GOT3 (cell line): ENCODE measurements at regions not wholly inside any gene's neighbourhood (a gene's known extent, or its start where the extent isn't known, plus 50 kb on each side); places are given as distances from the start of the nearest gene placed in this dataset.

Experiments used
- DNase-seq: peaks from one replicate; lab custom pipeline; 2025; ENCODE audit warnings: mixed read lengths; lab: John Stamatoyannopoulos, UW

DNA sequence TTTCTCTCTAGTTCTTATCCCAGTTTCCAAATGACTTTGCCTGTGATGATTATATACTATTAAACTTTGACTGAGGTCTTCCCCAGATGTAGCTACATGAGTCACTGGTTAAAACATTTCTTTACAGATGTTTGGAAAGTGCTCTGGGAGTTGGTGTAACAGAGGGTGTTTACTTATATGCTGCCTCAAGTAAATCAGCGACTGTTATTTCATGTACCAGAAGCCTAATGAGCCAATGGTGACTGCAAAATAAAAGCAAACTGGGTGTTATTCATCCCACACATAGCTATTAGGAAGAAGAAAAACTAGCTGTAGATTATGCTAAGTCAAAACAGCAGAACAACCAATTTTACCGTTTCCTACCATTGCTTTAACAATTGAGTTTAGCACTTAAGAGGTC is 929.7 kb upstream of the SEMA6A start:
- no peak for DNase-seq

DNA sequence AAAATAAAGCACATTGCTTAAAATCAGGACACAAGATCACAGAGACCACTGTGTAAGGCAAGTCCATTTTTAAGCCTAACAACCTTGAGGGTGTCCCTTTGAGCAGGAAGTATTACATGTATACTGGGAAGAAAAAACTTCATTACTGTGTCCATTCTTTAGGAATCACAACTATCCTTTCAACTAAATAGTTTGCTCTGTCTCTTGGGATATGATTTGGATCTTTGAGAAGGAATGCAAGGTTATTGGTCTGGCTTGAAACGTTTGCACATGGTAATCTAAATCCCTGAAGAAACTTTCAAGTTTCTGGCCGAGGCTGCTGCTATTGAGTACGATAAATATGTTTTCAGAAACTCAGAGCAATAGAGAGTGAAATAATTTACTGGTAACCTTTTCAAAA is 923.0 kb upstream of the SEMA6A start:
- no peak for DNase-seq

- DNase-seq = no peak
Measured at GRCh38 chr5:117496801-117497200, 922.2 kb upstream of the SEMA6A start.

DNA sequence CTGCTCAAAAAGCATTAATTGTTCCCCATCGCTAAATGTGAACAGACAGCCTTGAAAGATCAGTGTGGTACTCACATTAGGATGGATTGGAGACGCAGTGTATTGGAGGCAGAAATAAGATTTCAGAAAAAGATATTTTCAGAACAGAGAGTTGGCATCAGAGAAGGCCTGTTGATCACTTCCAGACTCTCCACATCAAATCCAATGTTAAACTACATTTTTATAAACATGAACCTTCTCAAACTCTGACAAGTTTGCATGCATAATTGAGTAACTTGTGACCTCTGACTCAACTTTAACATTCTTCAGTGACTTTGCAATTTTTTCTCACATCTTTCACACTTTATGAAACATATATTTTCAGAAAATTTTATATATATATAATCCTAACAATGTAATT is 919.6 kb upstream of the SEMA6A start:
- no peak for DNase-seq

DNA sequence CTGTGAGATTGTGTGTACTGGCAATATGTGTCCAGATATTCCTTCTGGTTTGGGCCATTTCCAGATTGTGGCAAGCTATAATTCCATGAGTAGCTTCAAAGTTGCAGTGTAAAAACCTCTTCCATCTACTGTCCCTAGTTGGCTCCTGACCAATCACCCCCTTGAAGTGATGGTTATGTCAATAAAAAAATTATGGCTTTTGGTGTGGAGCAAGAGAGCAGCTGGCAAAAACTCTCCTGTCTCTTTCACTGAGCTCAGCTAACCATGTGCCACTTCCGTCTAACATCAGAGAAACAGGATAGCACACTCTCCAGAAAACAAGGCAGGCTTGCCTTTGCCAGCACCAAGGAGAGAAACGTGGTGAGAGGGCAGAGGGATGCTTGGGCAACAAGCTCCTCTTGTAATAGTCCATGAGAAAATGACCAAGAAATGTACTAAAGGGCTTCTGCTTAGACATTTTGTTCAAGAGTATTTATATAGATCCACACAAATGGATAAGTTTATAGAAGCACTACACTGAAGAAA is 914.4 kb upstream of the SEMA6A start:
- DNase-seq = no peak

DNA sequence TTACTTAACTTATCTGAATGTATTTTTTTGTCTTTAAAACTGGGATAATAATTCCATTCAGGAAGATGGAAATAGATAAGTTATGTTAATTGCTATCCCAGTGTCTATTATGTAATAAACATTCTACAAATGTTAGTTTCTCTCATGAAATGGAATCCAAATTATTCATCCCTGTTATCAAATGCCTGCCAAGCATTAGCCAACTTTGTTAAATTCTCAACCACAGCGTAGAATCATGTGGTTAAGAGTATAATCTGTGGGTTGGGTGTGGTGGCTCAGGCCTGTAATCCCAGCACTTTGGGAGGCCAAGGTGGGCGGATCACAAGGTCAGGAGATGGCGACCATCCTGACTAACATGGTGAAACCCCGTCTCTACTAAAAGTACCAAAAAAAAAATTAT is 912.9 kb upstream of the SEMA6A start:
- DNase-seq = no peak

GRCh38 chr5:117486879-117487391 is 912.3 kb upstream of the SEMA6A start:
- no peak for DNase-seq

DNA sequence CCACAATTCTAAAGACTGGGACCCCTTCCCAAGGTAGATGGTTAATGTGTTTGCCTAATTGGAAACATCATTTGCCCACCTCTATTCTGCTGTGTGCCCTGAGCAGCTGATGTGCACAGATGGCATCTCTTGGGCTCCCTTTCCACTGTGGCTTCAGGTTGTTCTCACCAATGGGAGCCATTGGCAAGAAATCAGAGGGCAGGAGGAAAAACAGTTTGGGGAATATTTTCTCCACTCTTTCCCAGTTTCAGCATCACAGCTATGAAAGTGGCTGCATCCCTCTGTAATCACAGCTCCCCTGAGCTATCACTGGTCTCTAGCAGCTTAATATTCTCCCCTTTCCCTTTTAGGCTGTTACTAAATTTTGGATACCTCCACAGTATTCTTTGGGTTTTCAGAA is 911.6 kb upstream of the SEMA6A start:
- DNase-seq = no peak

- DNase-seq = no peak
Measured at GRCh38 chr5:117475919-117476318, 901.3 kb upstream of the SEMA6A start.

GRCh38 chr5:117473165-117473564 is 898.5 kb upstream of the SEMA6A start:
- no peak for DNase-seq

DNA sequence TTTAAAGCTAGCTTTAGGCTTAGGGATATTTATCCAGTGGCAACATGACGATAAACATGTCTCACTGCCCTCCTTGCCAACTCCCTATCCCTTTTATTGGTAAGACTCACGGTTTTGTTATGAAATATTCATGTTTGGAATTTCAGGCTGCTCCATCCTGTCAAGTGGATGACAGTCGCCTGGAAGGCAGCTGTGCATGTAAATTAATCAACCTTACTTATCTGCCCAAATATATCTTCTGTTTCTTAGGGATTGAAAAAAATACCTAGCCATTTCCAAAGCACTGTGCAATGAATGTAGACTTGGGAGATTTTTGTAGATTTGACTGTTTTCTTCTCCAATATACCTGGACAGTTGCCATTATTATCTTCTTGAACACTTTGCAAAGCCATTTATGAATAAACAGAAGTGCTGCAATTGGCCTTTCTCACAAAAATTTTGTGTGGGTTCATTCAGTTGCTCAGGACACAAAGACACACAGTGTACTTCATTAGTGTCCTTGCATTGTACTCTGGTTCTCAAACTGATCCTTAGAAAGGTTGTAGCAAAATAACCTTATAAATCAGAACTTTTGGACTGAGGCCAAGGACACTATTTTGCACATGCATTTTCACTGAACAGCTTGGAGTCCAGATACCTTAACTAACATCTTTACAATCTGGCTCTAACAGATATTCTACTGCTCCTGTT is 889.4 kb upstream of the SEMA6A start:
- DNase-seq = no peak

DNA sequence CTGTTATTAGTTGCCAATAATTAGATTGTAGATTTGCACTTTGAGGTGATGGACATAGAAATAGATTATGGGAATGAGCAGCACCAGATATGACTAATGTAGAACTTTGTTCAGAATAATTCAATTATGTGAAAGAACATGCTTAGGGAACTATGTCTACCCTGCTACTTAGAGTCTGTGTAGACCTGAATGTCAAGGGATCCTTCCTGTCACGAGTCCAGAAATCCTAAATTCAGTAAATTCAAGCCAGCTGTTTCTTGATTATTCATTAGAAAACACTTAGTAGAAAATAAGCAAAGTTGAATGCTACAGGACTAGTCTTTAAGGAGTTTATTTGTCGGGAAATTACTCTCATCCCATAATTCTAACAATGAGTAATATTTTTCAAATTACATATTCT is 887.3 kb upstream of the SEMA6A start:
- DNase-seq = no peak

DNA sequence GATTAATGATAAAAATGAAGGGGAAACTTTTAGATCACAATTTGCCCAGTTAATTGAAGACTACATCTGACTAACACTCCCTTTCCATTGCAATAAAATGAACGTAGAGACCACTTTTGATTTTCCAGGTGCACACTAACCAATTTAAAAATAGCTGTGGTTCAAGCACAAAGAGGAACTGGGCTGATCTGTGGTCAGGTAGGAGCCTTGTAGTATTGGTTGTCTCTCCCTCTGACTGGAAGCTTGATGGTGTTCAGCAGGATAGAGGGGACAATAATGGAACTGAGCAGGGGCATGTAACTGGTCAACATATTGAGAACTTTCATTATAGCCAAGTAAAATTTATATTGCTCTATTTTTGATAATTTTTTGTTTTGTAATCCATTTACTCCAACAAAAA is 886.8 kb upstream of the SEMA6A start:
- no peak for DNase-seq

- DNase-seq = no peak
Measured at GRCh38 chr5:117457656-117458055, 883.0 kb upstream of the SEMA6A start.

DNA sequence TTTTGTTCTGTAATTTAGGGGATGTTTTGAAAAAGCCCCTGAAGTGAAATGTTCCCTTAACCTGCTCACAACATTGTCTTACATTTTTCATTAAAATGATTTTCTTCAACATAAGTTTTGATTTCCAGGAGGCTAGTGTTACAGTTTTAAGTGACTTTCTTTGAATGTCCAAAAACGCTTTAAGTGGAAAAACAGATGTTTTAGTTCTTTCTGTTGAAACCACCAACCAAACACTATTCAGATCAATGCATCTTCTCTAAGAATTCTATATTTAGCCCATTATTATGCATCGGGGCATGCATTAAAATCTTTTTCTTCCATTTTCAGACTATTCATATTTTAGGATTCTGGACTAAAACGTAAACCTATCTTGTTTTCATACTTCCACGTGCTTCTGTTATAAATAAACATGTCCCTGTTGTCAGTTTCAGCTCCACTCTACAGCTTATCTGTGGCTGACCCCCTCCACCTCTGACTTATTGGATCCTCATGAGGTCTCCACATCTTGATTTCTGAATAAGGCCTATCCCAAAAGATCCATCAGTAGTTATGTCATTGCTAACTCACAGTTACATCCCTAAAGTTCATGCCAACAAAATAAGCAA is 882.3 kb upstream of the SEMA6A start:
- no peak for DNase-seq

- no peak for DNase-seq
Measured at GRCh38 chr5:117455236-117456233, 880.9 kb upstream of the SEMA6A start.

DNA sequence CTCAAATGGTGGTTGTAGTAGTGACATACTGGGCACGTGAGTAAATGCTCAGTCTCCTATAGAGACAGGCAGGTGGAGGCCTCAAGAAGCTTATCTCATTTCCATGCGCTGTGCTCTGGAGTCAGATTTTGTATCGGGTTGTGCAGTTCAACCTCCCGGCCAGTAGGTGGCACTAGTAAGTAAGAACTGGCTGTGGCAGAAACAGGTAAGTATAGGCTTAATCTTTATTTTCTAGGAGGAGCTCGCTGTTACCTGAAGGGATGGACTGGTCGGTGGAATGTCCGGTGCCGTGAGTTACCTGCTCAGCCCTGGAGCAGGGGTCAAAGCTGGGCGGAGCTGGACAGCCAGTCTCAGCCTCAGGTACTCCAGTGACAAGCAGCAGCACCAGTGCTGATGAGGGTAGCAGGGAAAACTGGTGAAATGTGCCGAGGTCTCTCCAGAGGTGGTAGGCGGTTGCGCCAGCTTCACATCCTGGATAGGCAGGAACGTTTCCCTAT is 880.1 kb upstream of the SEMA6A start:
- no peak for DNase-seq

- no peak for DNase-seq
Measured at GRCh38 chr5:117436846-117437245, 862.2 kb upstream of the SEMA6A start.

GRCh38 chr5:117435203-117435602 is 860.6 kb upstream of the SEMA6A start:
- DNase-seq = no peak

DNA sequence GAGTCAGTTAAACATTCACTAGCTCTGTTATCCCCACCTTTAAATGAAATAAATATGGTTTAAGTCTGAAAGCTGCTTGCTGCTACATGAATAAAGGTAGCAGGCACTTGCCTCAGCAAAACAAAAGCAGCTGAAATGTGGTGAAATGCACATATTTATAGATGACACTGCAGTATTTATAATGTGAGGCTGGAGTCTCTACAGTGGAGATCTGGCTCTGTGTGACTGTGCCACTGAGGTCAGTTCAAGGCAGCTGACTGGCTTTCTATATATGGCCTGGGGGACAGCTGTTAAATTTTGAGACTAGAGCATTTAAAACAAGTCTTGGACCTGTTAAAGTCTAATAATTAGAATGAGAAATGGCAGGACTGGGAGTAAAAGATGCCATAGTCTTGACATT is 859.6 kb upstream of the SEMA6A start:
- DNase-seq = no peak

DNA sequence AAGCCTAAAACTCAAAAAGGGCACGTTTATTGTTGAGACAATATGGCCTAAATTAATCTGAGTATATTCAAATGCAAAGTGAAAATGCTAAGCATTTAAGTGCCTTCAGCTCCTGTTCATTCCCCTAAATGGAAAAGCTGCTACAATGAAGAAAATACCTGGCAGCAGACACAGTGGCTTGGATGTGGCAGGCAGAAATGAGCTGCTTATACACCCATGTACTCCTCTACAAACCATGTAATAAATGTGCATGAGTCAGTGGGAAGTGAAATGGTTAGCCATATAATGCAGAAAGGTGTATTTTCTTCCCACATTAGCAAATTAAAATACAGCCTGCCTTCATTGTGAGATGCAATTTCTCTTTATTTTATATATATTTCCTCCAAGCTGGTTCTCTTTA is 859.2 kb upstream of the SEMA6A start:
- no peak for DNase-seq

- no peak for DNase-seq
Measured at GRCh38 chr5:117431091-117431490, 856.5 kb upstream of the SEMA6A start.
